ENCODE measurements at regions not wholly inside any gene's neighbourhood (a gene's known extent, or its start where the extent isn't known, plus 50 kb on each side); places are given as distances from the start of the nearest gene placed in this dataset.

DNA sequence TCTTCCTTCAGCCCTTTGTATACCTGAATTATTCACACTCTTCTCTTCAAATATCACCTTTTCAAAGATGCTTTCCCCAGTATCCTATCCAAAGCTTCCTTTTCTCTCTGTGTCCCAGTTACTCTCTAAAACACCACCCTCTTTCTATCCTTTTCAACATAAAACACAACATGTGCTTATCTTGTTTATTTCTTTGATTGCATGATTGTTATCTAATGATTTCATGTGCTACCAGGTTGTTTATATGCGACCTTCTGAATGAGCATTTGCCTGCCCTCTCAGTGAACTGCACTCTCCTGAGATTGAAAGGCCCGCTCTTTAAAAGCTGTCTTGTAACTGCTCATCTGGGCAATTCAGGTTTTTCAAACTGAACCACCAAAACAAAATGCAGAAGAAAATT is 97.7 kb upstream of the FGGY start:
- TF ChIP-seq, protein P1, sequence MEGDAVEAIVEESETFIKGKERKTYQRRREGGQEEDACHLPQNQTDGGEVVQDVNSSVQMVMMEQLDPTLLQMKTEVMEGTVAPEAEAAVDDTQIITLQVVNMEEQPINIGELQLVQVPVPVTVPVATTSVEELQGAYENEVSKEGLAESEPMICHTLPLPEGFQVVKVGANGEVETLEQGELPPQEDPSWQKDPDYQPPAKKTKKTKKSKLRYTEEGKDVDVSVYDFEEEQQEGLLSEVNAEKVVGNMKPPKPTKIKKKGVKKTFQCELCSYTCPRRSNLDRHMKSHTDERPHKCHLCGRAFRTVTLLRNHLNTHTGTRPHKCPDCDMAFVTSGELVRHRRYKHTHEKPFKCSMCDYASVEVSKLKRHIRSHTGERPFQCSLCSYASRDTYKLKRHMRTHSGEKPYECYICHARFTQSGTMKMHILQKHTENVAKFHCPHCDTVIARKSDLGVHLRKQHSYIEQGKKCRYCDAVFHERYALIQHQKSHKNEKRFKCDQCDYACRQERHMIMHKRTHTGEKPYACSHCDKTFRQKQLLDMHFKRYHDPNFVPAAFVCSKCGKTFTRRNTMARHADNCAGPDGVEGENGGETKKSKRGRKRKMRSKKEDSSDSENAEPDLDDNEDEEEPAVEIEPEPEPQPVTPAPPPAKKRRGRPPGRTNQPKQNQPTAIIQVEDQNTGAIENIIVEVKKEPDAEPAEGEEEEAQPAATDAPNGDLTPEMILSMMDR (conservative IDR thresholded peaks at IDR 0.05; ENCODE audit: low read length), result no peak
- TF ChIP-seq EZH2phosphoT487 (IDR thresholded peaks at IDR 0.05; ENCODE audit: borderline replicate concordance), result no peak

Data from Loucy (cell line).